ENCODE measurements at regions not wholly inside any gene's neighbourhood (a gene's known extent, or its start where the extent isn't known, plus 50 kb on each side); places are given as distances from the start of the nearest gene placed in this dataset.
"Not testable (repeated sequence)": the region's sequence is repeated elsewhere in the genome, so short reads cannot be mapped to it uniquely, and the experiment has no call there.

GRCh38 chr1:234802586-234802985 is 192.6 kb upstream of the IRF2BP2 start:
- TF ChIP-seq POLR2AphosphoS5 (IDR thresholded peaks at IDR 0.05; ENCODE audit: low read depth, low read length); POLR2A (IDR thresholded peaks at IDR 0.05; ENCODE audit: low read depth, low read length); POU2F2 (IDR thresholded peaks at IDR 0.05; ENCODE audit: low read depth, low read length); TAF1 (IDR thresholded peaks at IDR 0.05; ENCODE audit: low read depth, low read length); PAX5 (IDR thresholded peaks at IDR 0.05; ENCODE audit: insufficient read depth, low read length, severe bottlenecking): not testable (repeated sequence)
